ENCODE measurements at regions not wholly inside any gene's neighbourhood (a gene's known extent, or its start where the extent isn't known, plus 50 kb on each side); places are given as distances from the start of the nearest gene placed in this dataset.

DNA sequence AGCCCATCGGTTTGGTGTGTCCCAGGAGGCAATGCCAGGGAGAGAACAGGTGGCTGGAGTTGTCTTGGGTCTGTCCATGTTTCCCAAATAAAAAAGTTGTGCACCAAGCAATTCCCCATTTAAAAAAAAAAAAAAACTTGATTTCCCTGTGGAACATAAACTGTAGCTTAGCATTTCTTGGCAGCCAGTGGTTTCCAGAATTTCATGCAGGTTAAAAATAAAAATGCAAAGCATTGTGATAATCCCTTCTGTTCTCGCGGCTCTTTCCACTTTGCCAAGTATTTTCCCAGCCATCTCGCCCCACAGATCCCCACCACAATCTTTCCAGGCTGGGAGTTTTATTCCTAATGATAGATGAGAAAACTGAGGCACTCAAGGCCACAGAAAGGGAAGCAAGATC is 51.4 kb upstream of the MSX1 start:
- H3K36me3 ChIP-seq (ENCODE audit: control insufficient read depth in 2 of 2, extremely low read depth in 1 of 2, insufficient read depth in 2 of 2, low read length in 2 of 2): no peaks in the 10 kb centered on the region
- FAIRE-seq (no peak), DNase-seq (ENCODE audit: low read depth, low spot score) (no peak)
- no peaks in the 10 kb centered on the region for H4K20me1 ChIP-seq (replicated peaks; ENCODE audit: control insufficient read depth, extremely low read depth, insufficient read depth, low read length)
- dilution Hi-C loops (cut with MboI; ENCODE audit: extremely low pct_ligation_motif_present, low sequenced_read_pairs) (no loop called here), intact Hi-C loops (cut with micrococcal nuclease) (no loop called here)
- H3K4me1 ChIP-seq (ENCODE audit: control insufficient read depth, extremely low read depth, insufficient read depth, low read length): no peaks in the 10 kb centered on the region
- H3K27ac ChIP-seq (ENCODE audit: insufficient read depth, low read depth, low read length): no peak overlapping the region
- no peak overlapping the region for H3K4me2 ChIP-seq (ENCODE audit: insufficient read depth, low read length)
- no peak overlapping the region for H3K9ac ChIP-seq (replicated peaks; ENCODE audit: extremely low read depth, insufficient read depth, low read length)
- no peak overlapping the region for H2AFZ ChIP-seq (ENCODE audit: low read depth, low read length)
- H3K27me3 ChIP-seq (ENCODE audit: control insufficient read depth in 2 of 2, insufficient read depth in 2 of 2, low read length in 2 of 2): no peaks in the 10 kb centered on the region
- H3K9me1 ChIP-seq (replicated peaks; ENCODE audit: control insufficient read depth, extremely low read depth, insufficient read depth, low read length): no peaks in the 10 kb centered on the region
- ChIA-PET POLR2A (no interaction called here), CTCF (no interaction called here)
- TF ChIP-seq GATA2 (IDR thresholded peaks at IDR 0.05; ENCODE audit: insufficient read depth, insufficient read length, low read depth, low read length): no peak
- TF ChIP-seq EZH2 (IDR thresholded peaks at IDR 0.05; ENCODE audit: borderline replicate concordance, low read depth, low read length, severe bottlenecking): no peak
- no peak for TF ChIP-seq JUN (IDR thresholded peaks at IDR 0.05; ENCODE audit: borderline replicate concordance, insufficient read depth, insufficient read length, low read depth)
- TF ChIP-seq POLR2AphosphoS5 (IDR thresholded peaks at IDR 0.05; ENCODE audit: insufficient read depth, low read depth, low read length): no peak
- no peak for TF ChIP-seq FOS (IDR thresholded peaks at IDR 0.05; ENCODE audit: borderline replicate concordance, insufficient read depth, low read length)
- TF ChIP-seq POLR2A (IDR thresholded peaks at IDR 0.05; ENCODE audit: low read depth, low read length): no peak
- TF ChIP-seq, protein P1, sequence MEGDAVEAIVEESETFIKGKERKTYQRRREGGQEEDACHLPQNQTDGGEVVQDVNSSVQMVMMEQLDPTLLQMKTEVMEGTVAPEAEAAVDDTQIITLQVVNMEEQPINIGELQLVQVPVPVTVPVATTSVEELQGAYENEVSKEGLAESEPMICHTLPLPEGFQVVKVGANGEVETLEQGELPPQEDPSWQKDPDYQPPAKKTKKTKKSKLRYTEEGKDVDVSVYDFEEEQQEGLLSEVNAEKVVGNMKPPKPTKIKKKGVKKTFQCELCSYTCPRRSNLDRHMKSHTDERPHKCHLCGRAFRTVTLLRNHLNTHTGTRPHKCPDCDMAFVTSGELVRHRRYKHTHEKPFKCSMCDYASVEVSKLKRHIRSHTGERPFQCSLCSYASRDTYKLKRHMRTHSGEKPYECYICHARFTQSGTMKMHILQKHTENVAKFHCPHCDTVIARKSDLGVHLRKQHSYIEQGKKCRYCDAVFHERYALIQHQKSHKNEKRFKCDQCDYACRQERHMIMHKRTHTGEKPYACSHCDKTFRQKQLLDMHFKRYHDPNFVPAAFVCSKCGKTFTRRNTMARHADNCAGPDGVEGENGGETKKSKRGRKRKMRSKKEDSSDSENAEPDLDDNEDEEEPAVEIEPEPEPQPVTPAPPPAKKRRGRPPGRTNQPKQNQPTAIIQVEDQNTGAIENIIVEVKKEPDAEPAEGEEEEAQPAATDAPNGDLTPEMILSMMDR (IDR thresholded peaks at IDR 0.05; ENCODE audit: extremely low read depth in 1 of 2, insufficient read depth in 1 of 2, low read depth in 1 of 2, low read length in 2 of 2): no peak
- TF ChIP-seq MYC (IDR thresholded peaks at IDR 0.05; ENCODE audit: low read depth, low read length): no peak
- no peaks in the 10 kb centered on the region for H3K9me3 ChIP-seq (replicated peaks; ENCODE audit: control insufficient read depth, insufficient read depth, low read length)
- no peaks in the 10 kb centered on the region for H3K79me2 ChIP-seq (ENCODE audit: control insufficient read depth, insufficient read depth, low read length)
- no TSS peak for BruUV-seq (replicated peaks)
- no peak overlapping the region for H3K4me3 ChIP-seq (replicated peaks in 1 of 3; ENCODE audit: insufficient read depth in 1 of 3, low read depth in 1 of 3, low read length in 3 of 3)

Data from endothelial cell of umbilical vein (primary cell).